ENCODE measurements at regions not wholly inside any gene's neighbourhood (a gene's known extent, or its start where the extent isn't known, plus 50 kb on each side); places are given as distances from the start of the nearest gene placed in this dataset.

DNA sequence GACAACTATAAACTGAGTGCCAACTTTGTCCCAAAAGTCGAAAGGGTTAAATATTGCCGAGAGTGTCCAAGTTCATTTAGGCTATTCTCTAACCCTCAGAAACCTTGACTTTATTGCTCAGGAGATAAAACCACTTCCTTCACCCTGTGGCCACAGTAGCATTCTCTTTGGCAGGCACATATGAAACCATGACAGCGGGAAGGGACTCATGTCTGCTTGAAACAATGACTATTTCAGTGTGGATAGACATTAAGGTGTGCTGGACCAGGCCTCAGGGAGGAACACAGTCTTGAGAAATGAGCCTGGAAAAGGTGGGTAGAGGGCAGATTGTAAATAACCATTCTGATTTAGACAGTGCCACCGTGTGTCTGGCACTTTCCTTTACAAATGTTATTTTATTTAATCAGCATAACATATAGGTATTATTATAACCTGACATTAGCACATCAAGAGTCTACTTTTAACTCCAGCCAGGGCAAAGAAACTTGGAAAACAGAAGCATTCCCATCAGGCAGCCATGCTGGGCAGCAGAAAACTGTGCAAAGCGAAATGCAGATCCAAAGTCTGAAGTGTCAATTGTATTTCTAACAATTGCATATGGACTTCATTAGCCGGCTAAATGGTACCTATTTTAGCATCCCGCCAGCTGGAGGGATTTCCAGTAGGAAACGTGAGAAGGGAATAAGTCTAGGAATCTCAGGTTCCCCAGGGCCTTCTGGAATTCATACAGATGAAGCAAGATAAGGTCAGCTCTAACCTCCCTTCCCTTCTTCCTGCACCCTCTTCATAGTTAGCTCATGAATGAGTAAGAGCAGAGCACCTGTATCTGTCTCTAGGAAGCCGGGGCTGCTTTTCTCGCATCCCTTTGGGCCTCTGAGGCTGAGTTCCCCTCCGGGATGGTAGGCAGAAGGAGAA, 212.8 kb upstream of the ELAC2 start:
- TF ChIP-seq GATA2 (IDR thresholded peaks at IDR 0.05; ENCODE audit: low read depth, low read length) (no peak), GATA3 (IDR thresholded peaks at IDR 0.05; ENCODE audit: low read depth, low read length) (no peak)
